ENCODE measurements at regions not wholly inside any gene's neighbourhood (a gene's known extent, or its start where the extent isn't known, plus 50 kb on each side); places are given as distances from the start of the nearest gene placed in this dataset.

DNA sequence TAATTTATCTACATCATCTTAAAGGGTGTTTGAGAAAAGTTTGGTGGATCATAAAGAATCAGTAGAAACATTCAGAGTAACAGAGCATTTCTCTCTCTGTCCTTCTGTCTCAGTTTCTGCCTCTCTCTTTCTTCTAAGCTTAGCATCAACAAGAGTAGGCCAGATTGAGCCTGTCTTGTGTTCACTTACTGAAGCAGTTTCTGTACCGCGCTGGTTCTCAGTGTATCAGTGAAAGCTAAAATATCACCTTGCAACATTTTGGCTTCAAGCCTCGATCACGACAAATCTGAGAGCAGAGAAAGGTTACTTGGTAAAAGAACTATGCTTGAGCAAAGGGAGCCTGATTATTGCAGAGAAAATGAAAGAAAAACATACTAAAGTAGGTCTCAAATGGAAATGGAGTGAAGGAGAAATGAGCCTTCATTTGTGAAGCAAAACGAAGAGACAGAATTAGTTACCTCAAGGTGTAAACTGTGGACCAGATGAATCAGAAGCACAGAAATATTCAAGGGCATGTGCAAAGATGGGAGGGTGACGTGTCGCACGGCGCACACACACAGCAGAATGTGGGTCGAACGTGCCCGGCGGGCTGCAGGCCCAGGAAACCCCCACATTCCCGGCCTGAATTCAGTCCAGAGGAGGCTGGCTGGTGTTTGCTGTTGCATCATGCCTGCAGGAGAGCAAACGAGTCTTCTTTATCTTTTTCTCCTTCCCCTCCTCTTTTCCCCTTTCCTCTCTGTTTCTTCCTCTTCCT, 509.3 kb downstream of the QKI start:
- TF ChIP-seq POLR2AphosphoS5 (IDR thresholded peaks at IDR 0.05; ENCODE audit: low read depth, low read length) (no peak), TAF1 (IDR thresholded peaks at IDR 0.05; ENCODE audit: borderline replicate concordance, insufficient read depth, low read length) (no peak), SIN3A (IDR thresholded peaks at IDR 0.05; ENCODE audit: borderline replicate concordance, insufficient read depth, low read length) (no peak), FOXP2 (optimal IDR thresholded peaks at IDR 0.05; ENCODE audit: borderline replicate concordance, extremely low read depth, extremely low read length, insufficient read depth) (no peak)
- TF ChIP-seq, protein P1, sequence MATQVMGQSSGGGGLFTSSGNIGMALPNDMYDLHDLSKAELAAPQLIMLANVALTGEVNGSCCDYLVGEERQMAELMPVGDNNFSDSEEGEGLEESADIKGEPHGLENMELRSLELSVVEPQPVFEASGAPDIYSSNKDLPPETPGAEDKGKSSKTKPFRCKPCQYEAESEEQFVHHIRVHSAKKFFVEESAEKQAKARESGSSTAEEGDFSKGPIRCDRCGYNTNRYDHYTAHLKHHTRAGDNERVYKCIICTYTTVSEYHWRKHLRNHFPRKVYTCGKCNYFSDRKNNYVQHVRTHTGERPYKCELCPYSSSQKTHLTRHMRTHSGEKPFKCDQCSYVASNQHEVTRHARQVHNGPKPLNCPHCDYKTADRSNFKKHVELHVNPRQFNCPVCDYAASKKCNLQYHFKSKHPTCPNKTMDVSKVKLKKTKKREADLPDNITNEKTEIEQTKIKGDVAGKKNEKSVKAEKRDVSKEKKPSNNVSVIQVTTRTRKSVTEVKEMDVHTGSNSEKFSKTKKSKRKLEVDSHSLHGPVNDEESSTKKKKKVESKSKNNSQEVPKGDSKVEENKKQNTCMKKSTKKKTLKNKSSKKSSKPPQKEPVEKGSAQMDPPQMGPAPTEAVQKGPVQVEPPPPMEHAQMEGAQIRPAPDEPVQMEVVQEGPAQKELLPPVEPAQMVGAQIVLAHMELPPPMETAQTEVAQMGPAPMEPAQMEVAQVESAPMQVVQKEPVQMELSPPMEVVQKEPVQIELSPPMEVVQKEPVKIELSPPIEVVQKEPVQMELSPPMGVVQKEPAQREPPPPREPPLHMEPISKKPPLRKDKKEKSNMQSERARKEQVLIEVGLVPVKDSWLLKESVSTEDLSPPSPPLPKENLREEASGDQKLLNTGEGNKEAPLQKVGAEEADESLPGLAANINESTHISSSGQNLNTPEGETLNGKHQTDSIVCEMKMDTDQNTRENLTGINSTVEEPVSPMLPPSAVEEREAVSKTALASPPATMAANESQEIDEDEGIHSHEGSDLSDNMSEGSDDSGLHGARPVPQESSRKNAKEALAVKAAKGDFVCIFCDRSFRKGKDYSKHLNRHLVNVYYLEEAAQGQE (IDR thresholded peaks at IDR 0.05; ENCODE audit: insufficient read depth in 1 of 2, low read depth in 2 of 2, low read length in 2 of 2): no peak
